Left colon (tissue), 2 donors: ENCODE measurements at regions not wholly inside any gene's neighbourhood (a gene's known extent, or its start where the extent isn't known, plus 50 kb on each side); places are given as distances from the start of the nearest gene placed in this dataset.

Experiments used
- ATAC-seq: fragments of 200-7000 bp; cut with Tn5 transposase; one replicate; pipeline ENCODE4 v1.9.1; 2020; ENCODE audit warnings: mild to moderate bottlenecking, moderate library complexity
- DNase-seq, 2 donors: peaks; one replicate each; pipeline ENCODE4 v3.0.0-alpha.2; 2020
- intact Hi-C, 2 donors: fragments of 100-400 bp; cut with DNase I in 1 of 2; cut with micrococcal nuclease in 1 of 2; formaldehyde crosslinking; loops; one replicate each; pipeline versions ENCODE4 v1.11.2 to v1.14.0; 2022; cut with DNase I, micrococcal nuclease
- donor health status: DM: no; HTN: no; CAD: no.
- donor health status: DM: yes; HTN: yes; CAD: no.

DNA sequence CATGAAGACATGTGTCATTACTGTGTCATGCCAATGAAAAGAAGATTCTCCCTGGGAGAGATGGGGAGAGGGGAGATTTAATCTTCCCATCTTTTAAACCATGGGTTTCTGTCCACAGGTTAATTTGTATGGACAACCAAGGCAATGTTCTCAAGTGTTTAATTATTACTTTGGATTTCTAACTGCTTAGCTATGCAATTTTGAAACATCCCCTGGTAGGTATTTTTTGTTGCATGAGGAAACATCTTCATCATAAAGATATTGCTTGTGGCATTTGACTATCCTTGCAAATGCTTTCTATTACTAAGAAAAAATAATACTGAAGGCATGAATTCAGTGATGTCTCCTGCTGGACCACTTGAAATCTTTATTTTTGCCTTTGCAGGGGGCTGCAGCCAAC, 326.6 kb upstream of the TPM1 start:
- DNase-seq (no peak), ATAC-seq (no peak)
- intact Hi-C loops, result no loop called here

DNA sequence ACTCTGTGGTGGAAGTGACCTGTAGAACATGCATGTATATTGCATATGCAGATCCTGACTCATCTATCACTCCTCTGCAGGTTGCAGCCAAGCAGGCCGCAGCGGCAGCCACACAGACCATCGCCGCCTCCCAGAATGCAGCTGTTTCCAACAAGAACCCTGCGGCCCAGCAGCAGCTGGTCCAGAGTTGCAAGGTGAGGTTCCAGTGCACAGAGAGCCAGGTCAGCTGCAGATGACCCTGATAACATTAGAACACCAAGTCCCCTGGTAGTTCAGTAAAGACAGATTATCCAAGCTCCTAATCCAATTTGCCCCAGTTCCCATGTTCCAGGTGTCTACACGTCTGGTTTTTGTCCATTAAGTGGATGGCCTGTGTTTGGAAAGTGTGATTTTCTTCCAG, 325.1 kb upstream of the TPM1 start:
- ATAC-seq (no peak), DNase-seq (no peak)
- intact Hi-C loops, result no loop called here

DNA sequence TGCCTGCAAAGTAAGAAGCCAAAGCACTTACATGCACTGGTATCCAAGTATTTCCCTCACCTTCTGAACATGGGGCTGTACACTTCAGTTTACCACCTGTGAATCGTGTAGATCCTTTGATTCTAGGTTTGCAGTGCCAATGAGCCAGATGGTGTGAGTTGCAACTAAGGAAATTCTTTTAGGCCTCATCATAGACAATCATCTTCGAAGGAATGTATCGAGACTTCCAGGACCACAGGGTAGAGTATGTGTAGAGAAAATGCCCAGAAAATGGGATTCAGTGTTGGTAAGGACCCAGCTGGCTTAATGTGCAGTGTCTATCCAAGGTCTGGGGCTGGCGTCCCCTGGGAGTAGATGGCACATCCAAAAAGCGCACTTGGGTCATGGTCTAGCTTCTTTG, 323.2 kb upstream of the TPM1 start:
- ATAC-seq, result no peak
- intact Hi-C loops, result no loop called here
- DNase-seq, result no peak

DNA sequence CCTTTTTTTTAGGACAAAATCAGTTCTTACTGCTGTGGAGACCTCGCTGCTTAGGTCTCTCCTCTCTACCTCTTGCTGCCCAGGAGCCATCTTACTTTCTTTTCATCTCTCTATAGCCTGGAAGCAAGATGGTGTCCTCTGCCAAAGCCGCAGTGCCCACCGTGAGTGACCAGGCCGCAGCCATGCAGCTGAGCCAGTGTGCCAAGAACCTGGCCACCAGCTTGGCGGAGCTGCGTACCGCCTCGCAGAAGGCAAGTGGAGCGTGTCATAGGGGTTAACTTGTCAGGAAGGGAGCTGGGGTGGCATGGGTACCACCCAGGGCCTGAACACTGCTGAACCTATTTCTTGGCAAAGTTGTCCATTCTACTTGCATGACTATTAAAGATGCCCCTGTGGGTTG, 320.3 kb upstream of the TPM1 start:
- ATAC-seq (no peak), DNase-seq (no peak)
- intact Hi-C loops, result no loop called here

DNA sequence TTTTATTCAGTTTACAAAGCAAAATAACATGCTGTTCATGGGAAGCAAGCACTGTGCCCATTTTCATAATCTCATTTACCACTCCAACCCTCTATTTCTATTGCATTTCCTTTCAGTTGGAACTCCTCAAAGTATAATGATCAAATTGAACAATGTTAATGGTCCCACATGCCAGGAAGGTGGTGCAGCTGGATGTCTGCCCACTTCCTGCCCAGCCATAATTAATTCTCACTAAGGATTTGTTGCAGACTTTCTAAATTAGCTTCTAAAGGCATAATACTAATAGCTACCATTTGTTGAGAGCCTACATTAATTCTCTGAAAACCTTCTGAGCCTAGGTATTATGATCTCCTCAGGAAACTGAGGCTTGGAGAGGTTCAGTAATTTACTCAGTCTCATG, 316.1 kb upstream of the TPM1 start:
- DNase-seq (no peak), ATAC-seq (no peak)

DNA sequence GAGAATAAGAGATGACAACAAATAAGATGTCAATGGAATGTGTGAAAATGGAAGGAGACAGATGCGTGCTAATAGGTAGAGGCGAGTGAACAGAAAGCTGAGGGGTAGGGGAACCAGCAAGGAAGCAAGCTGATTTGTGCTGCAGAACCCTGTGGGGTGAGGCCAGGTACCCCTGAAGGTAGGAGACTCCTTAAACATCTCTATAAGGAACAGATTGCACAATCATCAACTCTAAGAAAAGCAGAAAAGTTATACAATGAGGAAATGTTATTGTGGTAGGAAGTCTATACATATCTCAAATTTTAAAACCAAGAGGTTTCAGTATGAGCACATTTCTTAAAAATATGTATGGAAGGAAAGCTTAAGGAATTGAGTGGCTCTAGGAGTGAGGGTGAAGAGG, 315.0 kb upstream of the TPM1 start:
- intact Hi-C loops, result no loop called here
- DNase-seq, result no peak
- no peak for ATAC-seq

More for the DNA sequence above, 316.1 kb upstream of the TPM1 start:
- intact Hi-C loops, result no loop called here

DNA sequence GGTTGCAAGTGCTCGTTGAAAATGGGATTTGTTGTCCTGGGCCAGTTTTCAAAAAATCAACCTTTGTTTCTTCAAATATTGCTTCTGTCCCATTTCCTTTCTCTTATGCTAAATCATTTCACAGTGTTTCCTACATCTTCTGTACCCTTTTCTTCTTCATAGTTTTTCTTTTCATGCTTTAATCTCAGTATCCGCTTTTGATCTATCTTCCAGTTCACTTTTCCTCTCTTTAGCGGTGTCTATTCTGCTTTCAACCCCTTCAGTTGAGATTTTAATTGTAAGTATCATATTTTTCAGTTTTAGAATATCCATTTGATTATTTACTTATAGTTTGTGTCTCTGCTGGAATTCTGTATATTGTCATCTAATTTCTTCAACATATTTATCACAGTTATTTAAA, 311.7 kb upstream of the TPM1 start:
- ATAC-seq (no peak), DNase-seq (no peak)
- intact Hi-C loops, result no loop called here

DNA sequence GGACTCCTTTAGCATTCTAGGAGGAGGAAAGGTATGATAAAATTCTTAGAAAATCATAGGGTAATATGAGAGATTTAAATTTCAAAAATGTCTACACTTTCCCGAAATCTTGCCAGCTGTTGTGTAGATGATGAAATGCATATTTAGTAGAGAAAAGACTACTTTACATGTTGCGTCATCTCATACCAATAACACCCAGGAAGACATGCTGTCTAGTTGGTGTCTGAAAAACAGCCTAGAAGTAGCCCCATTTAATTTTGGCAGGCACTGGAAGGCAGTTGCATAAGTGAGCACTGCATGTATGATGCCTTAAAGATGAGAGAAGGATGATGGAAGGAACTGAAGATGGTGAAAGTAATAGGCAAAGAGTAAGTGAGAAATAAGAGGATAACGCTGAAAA, 310.5 kb upstream of the TPM1 start:
- ATAC-seq, result no peak
- no peak for DNase-seq
- intact Hi-C loops, result no loop called here

DNA sequence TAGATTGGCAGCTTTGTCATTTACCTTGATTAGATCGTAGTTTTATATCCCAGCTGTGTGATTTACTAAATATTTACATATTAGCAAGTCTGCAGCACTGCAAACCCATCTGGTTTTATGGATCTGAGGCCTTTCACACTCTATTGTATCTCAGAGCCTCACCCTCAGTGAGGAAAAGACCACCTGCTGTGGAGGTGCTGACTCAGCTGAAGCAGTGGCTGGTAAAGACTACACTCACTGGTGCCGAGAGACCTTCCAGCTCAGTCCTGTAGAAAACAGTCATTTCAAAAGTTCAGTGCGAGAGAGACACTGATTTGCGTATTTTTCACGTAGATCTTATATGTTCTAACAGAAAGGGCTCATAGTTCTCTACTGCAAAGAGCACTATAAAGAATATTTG, 307.8 kb upstream of the TPM1 start:
- intact Hi-C loops, result no loop called here
- no peak for ATAC-seq
- DNase-seq, result no peak

DNA sequence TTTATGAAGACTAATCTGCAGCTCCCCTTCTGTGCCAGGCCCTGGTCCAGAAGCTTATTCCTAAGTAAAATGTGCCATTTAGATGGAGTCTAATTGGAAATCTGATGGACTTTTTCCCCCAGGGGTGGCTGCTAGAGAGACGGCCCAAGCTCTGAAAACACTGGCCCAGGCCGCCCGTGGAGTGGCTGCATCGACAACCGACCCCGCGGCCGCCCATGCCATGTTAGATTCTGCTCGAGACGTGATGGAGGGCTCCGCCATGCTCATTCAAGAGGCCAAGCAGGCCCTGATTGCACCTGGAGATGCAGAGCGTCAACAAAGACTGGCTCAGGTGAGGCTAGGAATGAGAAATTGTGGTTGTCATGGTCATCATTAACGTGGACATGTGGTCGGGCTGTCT, 305.8 kb upstream of the TPM1 start:
- intact Hi-C loops, result no loop called here
- ATAC-seq, result no peak
- DNase-seq, result no peak

DNA sequence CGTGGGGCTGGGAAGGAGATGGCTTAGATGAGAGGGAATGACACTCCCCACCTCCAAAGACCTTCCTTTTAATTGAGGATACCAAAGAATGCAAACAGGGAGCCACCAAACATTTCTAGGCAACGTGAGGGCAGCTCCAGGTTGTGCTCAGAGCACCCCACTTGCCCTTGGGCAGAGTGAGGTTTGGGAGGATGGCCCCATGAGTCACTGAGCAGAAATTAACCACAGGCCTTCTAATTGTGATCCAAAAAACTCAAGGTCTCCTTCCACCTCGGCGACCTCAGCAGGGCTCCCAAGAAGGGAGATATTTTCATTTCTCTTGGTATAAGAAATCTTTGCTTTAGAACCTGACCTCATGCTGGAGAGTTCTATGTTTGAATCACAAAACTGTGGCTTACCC, 305.0 kb upstream of the TPM1 start:
- ATAC-seq (no peak), DNase-seq (no peak)
- intact Hi-C loops, result no loop called here

DNA sequence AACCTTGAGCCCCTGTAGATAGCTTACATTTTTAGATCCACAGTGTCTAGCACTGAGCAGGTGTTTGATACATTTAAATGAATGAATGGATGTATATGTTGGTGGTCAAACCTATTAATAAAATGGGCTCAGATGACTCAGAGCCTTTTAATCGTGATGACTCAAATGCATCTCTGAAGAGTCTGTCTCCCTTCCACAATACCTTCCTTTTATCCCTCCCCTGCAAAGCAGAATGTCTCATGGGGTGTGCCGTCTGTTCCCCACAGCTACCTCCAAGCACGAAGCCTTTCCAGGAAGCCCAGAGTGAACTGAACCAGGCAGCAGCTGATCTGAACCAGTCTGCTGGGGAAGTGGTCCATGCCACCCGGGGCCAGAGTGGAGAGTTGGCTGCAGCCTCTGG, 303.5 kb upstream of the TPM1 start:
- ATAC-seq (no peak), DNase-seq (no peak)
- intact Hi-C loops, result no loop called here

DNA sequence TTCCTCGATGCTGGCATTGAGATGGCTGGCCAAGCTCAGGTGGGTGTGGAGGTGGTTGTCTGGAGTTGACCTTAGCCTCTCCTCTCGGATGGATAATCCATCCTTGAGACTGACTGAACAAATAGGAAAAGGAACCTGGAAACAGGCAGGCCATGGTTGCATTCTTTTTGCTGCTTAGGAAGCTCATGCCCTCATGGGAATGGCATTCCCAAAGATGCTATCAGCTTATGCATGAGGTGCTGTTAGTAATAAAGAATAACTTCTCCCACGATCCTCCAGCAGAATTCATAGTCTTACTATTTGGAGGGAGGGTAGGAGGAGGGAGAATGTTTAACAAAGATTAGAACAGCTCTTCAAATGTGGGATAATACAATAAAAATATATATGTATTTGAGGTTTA, 303.0 kb upstream of the TPM1 start:
- ATAC-seq (no peak), DNase-seq (no peak)
- intact Hi-C loops, result no loop called here

DNA sequence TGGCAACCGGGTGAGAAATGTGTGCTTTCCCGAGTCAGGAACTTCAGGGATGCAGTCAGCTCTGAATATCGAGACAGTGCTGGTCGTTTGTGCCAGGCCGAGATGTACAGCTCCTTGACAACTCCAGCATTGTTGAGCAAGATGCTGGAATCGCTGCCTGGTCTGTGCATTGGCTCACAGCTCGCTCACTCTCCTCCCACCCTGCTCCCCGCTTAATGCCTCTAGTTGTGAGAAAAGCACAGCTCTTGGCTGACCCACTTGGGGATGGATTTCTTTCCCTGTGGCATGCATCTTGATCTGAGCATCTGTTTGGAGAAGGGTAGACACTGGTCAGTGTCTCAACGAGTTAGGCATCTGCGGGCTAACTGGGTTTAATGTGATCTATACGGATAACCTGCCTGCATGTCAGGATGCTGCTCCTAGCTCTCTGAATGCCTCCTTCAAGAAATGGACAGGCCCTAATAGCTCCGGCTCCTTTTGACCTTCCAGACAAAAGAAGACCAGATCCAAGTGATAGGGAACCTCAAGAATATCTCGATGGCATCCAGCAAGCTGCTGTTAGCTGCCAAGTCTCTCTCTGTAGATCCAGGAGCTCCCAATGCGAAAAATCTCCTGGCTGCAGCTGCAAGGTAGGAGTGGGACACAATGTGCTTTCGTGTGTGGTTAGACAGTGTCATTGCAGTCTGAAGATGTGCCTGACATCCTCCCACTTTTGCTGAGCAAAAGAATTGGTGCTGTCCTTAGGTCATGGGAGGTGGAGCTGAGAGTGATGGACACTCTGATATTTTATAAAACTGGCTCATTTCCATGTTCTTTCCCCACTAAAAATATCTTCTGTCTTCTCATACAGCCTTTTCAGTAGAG, 302.2 kb upstream of the TPM1 start:
- no peak for ATAC-seq
- DNase-seq, result no peak
- intact Hi-C loops, result no loop called here

DNA sequence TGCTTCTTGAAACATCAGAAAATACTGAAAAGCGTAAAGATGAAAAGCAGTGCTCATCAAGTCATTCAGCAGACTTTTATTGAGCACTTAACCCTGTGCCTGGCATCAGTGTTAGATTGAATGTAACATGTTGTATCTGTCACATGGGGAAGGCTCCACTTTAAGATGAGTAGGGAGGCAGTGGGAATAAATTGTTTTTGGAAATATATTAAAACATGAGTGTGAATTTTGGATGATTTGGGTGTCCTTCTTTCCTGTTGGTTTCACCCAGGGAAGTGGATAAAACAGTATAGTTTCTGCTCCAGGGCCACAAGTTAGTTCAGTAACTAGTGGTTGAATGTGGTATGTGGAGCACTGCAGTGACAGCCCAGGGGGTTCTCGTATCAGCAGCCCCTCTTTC, 301.4 kb upstream of the TPM1 start:
- DNase-seq (no peak), ATAC-seq (no peak)
- intact Hi-C loops, result no loop called here

DNA sequence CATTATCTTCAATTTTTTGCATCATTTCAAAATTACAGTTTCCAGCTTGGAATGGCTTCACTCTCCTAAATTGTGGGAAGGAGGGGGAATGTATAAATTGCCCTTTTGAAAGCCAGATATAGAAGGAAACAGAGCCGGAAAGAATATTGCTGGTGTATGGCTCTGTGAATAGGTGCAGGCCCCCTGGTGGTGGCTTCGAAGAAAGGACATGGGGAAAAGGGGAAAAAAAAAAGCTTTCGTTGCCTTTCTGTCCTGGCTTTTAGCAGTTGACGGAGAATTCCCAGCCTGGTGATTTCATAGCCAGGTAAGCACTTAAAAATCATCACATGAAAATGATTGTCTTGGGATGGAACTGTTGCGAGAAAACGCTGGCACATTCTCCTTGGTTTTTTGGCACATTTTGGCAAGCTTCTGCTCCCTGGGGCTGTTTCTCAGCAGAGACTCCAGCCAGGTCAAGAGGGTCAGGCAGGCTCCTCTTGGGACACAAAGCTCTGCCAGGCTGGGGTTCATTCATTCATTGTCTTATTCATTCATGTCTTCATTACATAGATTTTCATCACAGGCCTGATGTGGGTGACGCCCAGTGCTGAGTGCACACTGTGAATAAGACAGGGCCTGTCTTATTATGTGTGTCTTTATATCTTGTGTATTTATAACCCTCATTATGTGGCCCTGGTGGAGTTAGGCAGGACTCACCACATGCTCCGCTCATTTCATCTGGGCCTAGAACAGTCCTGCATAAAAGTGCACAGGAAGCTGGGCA, 300.0 kb upstream of the TPM1 start:
- ATAC-seq (peak; percentile 81), DNase-seq (peak; percentile 49 to 56)
- intact Hi-C loops, result no loop called here

DNA sequence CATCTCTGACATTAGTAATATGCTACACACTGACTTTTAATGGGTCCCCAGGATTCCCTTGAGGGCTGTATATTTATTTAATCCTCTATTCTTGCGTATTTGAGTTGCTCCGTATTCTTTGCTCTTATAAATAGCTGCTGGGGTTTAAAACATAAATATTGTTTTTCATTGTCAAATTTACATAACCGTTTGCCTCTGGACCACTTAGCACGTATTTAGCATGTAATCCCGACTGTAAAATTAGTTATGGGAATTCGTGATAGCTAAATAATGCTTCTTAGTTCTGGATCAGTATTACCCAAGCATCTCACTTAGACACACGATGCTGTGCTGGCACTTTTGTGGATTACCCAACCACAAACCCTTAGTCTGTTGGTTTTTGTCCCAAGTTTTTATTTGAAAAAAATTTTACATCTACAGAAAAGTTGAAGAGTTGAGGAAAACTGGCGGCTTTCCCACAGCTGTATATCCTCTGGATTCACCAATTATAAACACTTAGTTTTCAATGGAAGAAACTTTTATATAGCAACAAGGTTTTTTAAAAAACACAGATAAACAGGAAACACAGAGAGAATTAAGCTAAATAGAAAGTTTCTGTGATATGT, 296.8 kb upstream of the TPM1 start:
- no peak for ATAC-seq
- intact Hi-C loops, result no loop called here

DNA sequence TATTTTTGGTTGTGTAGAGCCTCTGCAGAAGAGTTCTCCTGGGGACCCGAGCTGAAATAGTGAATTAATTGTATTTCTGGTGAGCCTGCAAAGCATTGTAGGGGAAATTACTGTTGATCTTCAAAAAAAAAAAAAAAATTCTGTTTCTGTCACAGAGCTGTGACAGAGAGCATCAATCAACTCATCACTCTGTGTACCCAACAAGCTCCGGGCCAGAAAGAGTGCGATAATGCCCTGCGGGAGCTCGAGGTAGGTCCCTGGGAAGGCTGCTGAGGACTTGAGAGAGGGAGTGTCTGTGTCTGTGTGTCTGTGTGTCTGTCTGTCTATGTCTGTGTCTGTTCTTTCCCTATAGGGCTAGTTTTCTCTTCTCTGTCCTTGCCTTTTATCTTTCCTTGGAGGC, 294.4 kb upstream of the TPM1 start:
- intact Hi-C loops, result no loop called here
- ATAC-seq, result no peak
- no peak for DNase-seq

More for the DNA sequence above, 296.8 kb upstream of the TPM1 start:
- no peak for DNase-seq

DNA sequence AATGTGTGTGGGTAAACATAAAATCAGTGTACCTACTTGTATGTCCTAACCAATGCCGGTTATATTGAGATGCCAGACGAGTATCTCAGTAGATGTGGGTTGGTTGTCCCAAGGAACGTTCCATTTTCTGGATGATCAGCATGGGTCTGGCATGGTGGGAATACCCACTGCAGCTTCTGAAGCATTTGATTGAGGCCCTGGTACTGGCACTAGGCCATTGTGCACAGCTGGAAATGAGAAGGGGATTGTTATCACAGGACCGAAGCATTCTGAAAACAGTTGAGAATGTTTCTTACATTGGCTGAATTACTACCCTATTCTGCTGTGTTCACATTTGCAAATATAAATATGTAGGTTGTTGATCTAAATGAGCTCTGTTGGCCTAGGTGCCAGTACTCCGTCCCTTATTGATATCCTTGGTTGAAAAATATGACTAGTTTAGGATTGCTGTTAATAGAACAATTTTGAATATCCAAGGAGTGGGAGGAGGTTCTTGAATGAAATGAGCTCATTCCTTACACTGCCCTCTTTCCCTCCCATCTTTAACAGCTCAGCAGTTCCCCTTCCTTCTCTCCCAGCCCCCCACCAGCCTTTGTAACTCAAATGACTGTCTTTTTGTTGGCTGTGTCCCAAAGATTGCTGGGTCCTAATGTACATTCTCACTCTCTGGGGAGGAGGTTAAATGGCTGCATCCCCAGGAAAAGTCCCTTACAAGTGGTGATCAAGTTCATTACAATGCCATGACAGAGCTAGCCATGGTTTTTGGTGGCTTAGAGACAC, 293.3 kb upstream of the TPM1 start:
- no peak for DNase-seq
- intact Hi-C loops, result no loop called here
- no peak for ATAC-seq
